ENCODE measurements at regions not wholly inside any gene's neighbourhood (a gene's known extent, or its start where the extent isn't known, plus 50 kb on each side); places are given as distances from the start of the nearest gene placed in this dataset.

DNA sequence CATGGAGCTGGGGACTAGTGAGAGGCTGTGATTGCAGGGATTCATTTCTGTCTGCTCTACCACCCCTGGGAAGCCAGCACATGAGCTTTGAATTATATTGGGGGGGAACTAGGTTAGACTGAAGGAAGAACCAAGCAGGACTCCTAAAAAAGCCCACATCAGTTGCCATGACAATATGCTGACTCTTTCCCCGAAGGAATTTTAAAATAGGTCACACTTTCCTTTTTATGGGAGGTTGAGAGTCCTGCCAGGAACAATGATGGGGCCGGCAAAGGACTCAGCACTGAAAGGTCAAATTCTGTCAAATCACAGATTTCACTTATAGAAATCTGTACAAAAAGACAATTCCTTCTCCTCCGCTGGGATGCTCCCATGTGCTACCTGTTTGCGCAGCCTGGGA, 130.8 kb downstream of the ZNF621 start:
- Mint-ChIP-seq H3K9me3 (no peaks in the 10 kb centered on the region), H3K27ac (no peak overlapping the region), H3K27me3 (peaks cover 3% of the 10 kb centered on the region), H3K4me3 (no peak overlapping the region), H3K4me1 (no peaks in the 10 kb centered on the region), H3K36me3 (ENCODE audit: low read depth) (no peaks in the 10 kb centered on the region)
- ChIA-PET POLR2A (no interaction called here), CTCF (no interaction called here)
- no peak for DNase-seq

DNA sequence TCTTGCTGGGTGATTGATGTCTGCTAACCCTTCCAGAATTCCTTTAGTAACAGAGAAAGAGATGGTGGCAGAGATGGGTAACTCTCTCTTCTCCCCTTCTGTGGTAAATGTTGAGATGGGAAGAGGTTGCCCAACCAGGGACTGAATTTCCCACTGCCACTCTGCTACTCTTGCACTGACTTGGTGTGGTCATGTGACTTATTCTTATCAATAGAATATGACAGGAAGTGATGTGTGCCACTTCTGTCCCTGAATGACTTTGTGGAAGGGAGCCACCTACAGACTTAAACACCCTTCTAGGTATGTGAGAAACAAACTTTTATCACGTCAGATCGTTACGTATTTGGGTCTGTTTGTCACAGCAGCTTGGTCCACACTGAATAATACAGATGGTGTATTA, 132.9 kb downstream of the ZNF621 start:
- H3K9me3 Mint-ChIP-seq = no peaks in the 10 kb centered on the region
- ChIA-PET POLR2A (no interaction called here), CTCF (no interaction called here)
- no peak for DNase-seq
- no peak overlapping the region for H3K27ac Mint-ChIP-seq
- no peaks in the 10 kb centered on the region for H3K4me1 Mint-ChIP-seq
- H3K36me3 Mint-ChIP-seq (ENCODE audit: low read depth) = no peaks in the 10 kb centered on the region
- no peak overlapping the region for H3K4me3 Mint-ChIP-seq
- peaks cover 8% of the 10 kb centered on the region for H3K27me3 Mint-ChIP-seq

- no peaks in the 10 kb centered on the region for H3K4me1 Mint-ChIP-seq
- DNase-seq = no peak
- CTCF ChIA-PET = no interaction called here
- H3K27me3 Mint-ChIP-seq = peaks cover 8% of the 10 kb centered on the region
- no peak overlapping the region for H3K4me3 Mint-ChIP-seq
- no peaks in the 10 kb centered on the region for H3K36me3 Mint-ChIP-seq (ENCODE audit: low read depth)
- POLR2A ChIA-PET = no interaction called here
- H3K27ac Mint-ChIP-seq = no peak overlapping the region
- H3K9me3 Mint-ChIP-seq = no peaks in the 10 kb centered on the region
Measured at GRCh38 chr3:40658305-40658704, 133.5 kb downstream of the ZNF621 start.

DNA sequence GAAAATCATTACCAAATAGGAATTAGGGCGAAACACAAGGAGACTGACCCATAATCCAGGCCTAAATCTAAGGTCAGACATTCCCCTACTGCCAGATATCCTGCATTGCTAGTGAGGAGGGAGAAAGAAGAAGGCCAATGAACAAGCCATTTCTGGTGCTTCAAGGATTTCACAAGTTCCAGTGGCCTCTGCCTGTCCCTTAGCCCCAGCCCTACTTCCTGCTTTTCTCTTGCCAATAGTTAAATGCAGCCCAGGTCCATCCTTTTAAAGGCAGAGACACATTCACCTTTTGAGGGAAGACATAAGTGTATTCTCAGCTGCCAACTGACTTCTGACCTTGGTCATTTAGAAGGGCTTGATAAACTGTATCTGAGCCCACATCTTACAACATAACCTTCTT, 135.8 kb downstream of the ZNF621 start:
- H3K4me3 Mint-ChIP-seq = no peak overlapping the region
- ChIA-PET CTCF (no interaction called here), POLR2A (no interaction called here)
- DNase-seq = no peak
- no peak overlapping the region for H3K27ac Mint-ChIP-seq
- H3K9me3 Mint-ChIP-seq = no peaks in the 10 kb centered on the region
- peaks cover 15% of the 10 kb centered on the region for H3K27me3 Mint-ChIP-seq
- no peaks in the 10 kb centered on the region for H3K4me1 Mint-ChIP-seq
- no peaks in the 10 kb centered on the region for H3K36me3 Mint-ChIP-seq (ENCODE audit: low read depth)

- H3K36me3 Mint-ChIP-seq (ENCODE audit: low read depth) = no peaks in the 10 kb centered on the region
- DNase-seq = no peak
- CTCF ChIA-PET = no interaction called here
- H3K4me3 Mint-ChIP-seq = no peak overlapping the region
- no peak overlapping the region for H3K27ac Mint-ChIP-seq
- peaks cover 22% of the 10 kb centered on the region for H3K27me3 Mint-ChIP-seq
- POLR2A ChIA-PET = no interaction called here
- no peaks in the 10 kb centered on the region for H3K9me3 Mint-ChIP-seq
- no peaks in the 10 kb centered on the region for H3K4me1 Mint-ChIP-seq
Measured at GRCh38 chr3:40661284-40661683, 136.5 kb downstream of the ZNF621 start.

- H3K4me1 Mint-ChIP-seq = no peaks in the 10 kb centered on the region
- no peaks in the 10 kb centered on the region for H3K9me3 Mint-ChIP-seq
- H3K36me3 Mint-ChIP-seq (ENCODE audit: low read depth) = no peaks in the 10 kb centered on the region
- no peak for DNase-seq
- H3K27me3 Mint-ChIP-seq = peaks cover 22% of the 10 kb centered on the region
- ChIA-PET POLR2A (no interaction called here), CTCF (no interaction called here)
- no peak overlapping the region for H3K4me3 Mint-ChIP-seq
- H3K27ac Mint-ChIP-seq = no peak overlapping the region
Measured at GRCh38 chr3:40663280-40663679, 138.5 kb downstream of the ZNF621 start.

DNA sequence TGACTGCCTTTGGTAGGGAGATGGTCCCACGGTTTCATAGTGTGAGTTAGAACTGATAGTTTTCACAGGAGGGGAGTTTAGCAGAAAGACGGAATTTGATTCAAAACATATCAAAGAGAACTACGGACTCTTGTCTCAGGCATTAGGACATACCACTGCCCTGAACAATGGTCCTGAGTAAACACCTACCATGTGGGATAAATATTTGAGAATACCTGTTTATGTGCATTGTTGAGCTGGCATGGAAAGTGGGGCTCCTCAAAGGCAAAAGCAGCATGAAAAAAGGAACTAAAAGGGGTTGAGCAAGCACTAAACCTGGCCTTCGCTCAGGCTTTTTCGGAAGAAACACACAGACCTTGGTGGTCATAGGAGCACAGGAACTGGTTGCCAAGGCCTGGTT, 144.4 kb downstream of the ZNF621 start:
- DNase-seq = no peak
- H3K27me3 Mint-ChIP-seq = peaks cover 24% of the 10 kb centered on the region
- H3K4me1 Mint-ChIP-seq = no peaks in the 10 kb centered on the region
- CTCF ChIA-PET = no interaction called here
- no peaks in the 10 kb centered on the region for H3K36me3 Mint-ChIP-seq (ENCODE audit: low read depth)
- no peak overlapping the region for H3K4me3 Mint-ChIP-seq
- H3K9me3 Mint-ChIP-seq = no peaks in the 10 kb centered on the region
- no peak overlapping the region for H3K27ac Mint-ChIP-seq
- POLR2A ChIA-PET = no interaction called here

GRCh38 chr3:40672861-40673260, 148.1 kb downstream of the ZNF621 start:
- Mint-ChIP-seq H3K27me3 (peaks cover 30% of the 10 kb centered on the region), H3K4me3 (no peak overlapping the region), H3K9me3 (no peaks in the 10 kb centered on the region), H3K36me3 (ENCODE audit: low read depth) (no peaks in the 10 kb centered on the region), H3K4me1 (no peaks in the 10 kb centered on the region), H3K27ac (no peak overlapping the region)
- ChIA-PET POLR2A (no interaction called here), CTCF (no interaction called here)
- DNase-seq = no peak

DNA sequence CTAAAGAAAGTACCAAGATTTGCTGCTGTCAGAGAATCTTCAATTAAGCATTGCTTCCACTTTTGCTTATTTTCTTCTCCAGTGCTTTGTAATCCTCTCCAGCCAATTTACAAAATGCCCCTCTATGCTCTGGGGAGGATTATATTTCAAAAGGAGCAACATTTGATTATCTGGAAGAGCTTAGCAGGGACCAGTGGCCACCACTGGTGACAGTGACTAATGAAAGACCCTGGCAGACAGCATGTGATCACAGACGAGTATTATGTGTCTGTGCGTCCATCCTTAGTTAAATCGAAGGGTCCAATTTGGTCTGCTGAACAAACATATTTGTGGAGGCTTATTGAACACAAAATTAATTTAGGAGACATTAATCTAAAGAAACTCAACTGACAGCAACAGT, 152.6 kb downstream of the ZNF621 start:
- no peaks in the 10 kb centered on the region for H3K36me3 Mint-ChIP-seq (ENCODE audit: low read depth)
- no peaks in the 10 kb centered on the region for H3K9me3 Mint-ChIP-seq
- DNase-seq = no peak
- POLR2A ChIA-PET = no interaction called here
- H3K4me3 Mint-ChIP-seq = no peak overlapping the region
- H3K27me3 Mint-ChIP-seq = peaks cover 34% of the 10 kb centered on the region
- CTCF ChIA-PET = no interaction called here
- H3K27ac Mint-ChIP-seq = no peak overlapping the region
- no peaks in the 10 kb centered on the region for H3K4me1 Mint-ChIP-seq

GRCh38 chr3:40677749-40678148, 153.0 kb downstream of the ZNF621 start:
- Mint-ChIP-seq H3K9me3 (no peaks in the 10 kb centered on the region), H3K36me3 (ENCODE audit: low read depth) (no peaks in the 10 kb centered on the region), H3K4me1 (no peaks in the 10 kb centered on the region), H3K4me3 (no peak overlapping the region), H3K27ac (no peak overlapping the region), H3K27me3 (peaks cover 30% of the 10 kb centered on the region)
- CTCF ChIA-PET = no interaction called here
- no peak for DNase-seq
- POLR2A ChIA-PET = no interaction called here

DNA sequence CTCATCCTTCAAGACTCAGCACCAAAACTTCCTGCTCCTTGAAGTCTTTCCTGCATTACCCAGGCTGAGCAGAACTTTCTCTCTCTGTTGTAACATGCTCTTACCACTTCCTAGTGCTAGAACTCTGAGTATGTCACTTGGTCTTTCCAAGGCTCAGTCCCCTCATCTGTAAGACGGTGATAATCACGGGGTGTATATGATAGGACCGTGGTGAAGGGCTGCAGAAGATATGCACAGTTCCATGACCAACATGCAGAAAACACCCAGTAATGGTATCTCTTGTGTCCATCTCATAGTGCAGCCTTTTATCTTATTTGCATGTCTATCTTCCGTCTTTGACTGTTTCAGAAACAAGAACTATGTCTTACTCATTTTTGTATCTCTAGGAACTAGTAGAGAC, 154.5 kb downstream of the ZNF621 start:
- Mint-ChIP-seq H3K4me1 (no peaks in the 10 kb centered on the region), H3K4me3 (no peak overlapping the region), H3K27ac (no peak overlapping the region), H3K27me3 (peaks cover 27% of the 10 kb centered on the region), H3K36me3 (ENCODE audit: low read depth) (no peaks in the 10 kb centered on the region), H3K9me3 (no peaks in the 10 kb centered on the region)
- no peak for DNase-seq
- CTCF ChIA-PET = no interaction called here
- POLR2A ChIA-PET = no interaction called here

- peaks cover 20% of the 10 kb centered on the region for H3K27me3 Mint-ChIP-seq
- DNase-seq = no peak
- no peak overlapping the region for H3K4me3 Mint-ChIP-seq
- no peaks in the 10 kb centered on the region for H3K36me3 Mint-ChIP-seq (ENCODE audit: low read depth)
- H3K4me1 Mint-ChIP-seq = no peaks in the 10 kb centered on the region
- no peaks in the 10 kb centered on the region for H3K9me3 Mint-ChIP-seq
- H3K27ac Mint-ChIP-seq = no peak overlapping the region
- ChIA-PET CTCF (interaction anchor here (0.7 kb wide), 1 partner anchor 1568 kb away, joined by 3 read pairs; no protein-coding TSS in a partner anchor), POLR2A (no interaction called here)
Measured at GRCh38 chr3:40680685-40681657, 156.2 kb downstream of the ZNF621 start.

- peaks cover 24% of the 10 kb centered on the region for H3K27me3 Mint-ChIP-seq
- no peak for DNase-seq
- H3K4me1 Mint-ChIP-seq = no peaks in the 10 kb centered on the region
- no peaks in the 10 kb centered on the region for H3K9me3 Mint-ChIP-seq
- no peaks in the 10 kb centered on the region for H3K36me3 Mint-ChIP-seq (ENCODE audit: low read depth)
- ChIA-PET POLR2A (no interaction called here), CTCF (no interaction called here)
- no peak overlapping the region for H3K27ac Mint-ChIP-seq
- H3K4me3 Mint-ChIP-seq = no peak overlapping the region
Measured at GRCh38 chr3:40681658-40682055, 156.9 kb downstream of the ZNF621 start.

DNA sequence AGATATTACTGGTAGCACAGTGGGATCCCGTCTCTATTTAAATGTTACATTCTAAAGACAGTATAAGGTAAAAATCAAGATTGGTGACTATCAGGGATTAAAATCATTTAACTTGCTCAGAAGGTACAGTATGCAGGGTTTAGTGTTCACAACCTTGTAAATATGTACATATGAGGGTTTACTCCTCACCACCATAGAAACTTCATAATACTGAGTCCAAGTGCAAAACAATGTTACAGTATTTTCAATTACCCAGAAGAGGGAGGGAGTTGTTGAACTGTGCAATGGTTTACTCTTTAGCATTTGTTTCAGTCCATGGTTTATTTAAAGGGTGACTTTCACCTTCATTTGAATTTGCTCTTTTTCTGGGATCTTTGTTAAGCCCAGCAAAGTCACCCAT, 165.1 kb downstream of the ZNF621 start:
- CTCF ChIA-PET = interaction anchor here (0.8 kb wide), 1 partner anchor 110 kb away, joined by 3 read pairs; no protein-coding TSS in a partner anchor
- Mint-ChIP-seq H3K4me3 (no peak overlapping the region), H3K27ac (no peak overlapping the region), H3K27me3 (peaks cover 23% of the 10 kb centered on the region), H3K4me1 (peaks cover 2% of the 10 kb centered on the region), H3K9me3 (no peaks in the 10 kb centered on the region), H3K36me3 (ENCODE audit: low read depth) (no peaks in the 10 kb centered on the region)
- no peak for DNase-seq
- POLR2A ChIA-PET = no interaction called here
